NCI-H1694 treated with DMSO at 0.1 percent for 48 hours (cell line): ENCODE measurements at regions not wholly inside any gene's neighbourhood (a gene's known extent, or its start where the extent isn't known, plus 50 kb on each side); places are given as distances from the start of the nearest gene placed in this dataset.

ENCODE experiments used
- DNase-seq: peaks from one replicate; lab custom pipeline; 2025; lab: John Stamatoyannopoulos, UW

DNA sequence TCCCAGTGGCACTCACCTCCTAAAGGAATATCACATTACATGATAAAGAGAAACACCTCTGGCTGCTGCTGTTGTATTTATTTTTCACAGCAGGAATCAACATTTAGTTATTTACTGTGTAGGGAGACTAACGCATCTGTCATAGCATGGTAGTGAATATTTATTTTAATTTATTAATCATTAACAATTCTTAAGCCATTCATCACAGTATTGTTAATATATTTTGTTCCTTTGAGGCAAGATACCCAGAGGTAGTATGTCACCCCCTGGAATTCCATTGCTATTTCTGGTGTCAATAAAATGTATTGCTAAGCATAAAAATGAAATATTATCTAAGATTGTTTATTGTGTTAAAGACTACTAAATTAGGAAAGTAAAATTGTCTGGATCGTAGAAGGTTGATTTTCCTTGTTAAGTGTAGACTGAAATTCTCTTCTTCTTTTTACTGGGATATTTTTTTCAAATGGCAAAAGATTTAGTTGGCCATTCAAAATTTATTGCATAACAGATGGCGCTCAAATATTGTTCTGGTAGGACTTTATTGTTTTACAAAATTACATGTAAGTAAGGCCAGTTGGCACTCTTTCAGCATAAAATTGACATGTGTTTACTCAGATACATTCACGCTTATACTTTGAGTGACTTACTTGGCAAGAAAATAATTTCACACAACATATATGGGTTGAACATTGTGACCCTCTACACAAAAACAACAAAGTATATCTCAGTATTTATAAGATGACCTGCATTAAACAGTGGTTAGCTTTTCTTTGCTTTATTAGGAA is 1358.7 kb upstream of the SORCS1 start:
- no peak for DNase-seq

DNA sequence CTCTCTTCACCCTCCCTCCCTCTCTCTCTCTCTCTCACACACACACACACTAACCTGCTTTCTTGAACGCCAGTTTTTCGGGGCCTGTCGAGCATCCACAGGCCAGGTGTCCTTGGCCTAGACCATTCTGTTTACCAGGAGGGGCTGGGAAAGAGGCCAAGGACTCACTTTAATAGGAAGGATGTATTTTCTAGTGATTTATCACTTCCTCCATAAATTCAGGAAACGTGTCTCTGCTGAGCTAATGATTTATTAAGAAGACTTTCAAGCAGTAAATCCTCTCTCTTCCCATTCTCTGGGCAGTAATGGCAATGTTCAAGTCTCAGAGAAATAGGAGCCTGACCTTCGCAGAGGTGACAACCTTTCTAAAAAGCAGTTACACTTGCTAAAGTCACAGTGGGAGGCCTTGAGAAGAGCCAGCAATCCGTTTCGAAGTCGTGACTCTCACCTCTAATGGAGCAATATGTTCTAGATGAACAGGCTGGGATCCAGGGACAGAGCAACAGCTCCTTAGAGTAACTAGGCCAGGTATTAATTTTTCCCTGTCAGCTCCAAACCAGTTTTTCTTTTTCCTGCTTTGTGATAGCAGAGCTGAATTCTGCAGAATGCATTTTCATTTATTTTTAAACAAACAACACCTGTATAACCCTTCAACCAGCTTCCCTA is 1357.5 kb upstream of the SORCS1 start:
- DNase-seq = no peak

DNA sequence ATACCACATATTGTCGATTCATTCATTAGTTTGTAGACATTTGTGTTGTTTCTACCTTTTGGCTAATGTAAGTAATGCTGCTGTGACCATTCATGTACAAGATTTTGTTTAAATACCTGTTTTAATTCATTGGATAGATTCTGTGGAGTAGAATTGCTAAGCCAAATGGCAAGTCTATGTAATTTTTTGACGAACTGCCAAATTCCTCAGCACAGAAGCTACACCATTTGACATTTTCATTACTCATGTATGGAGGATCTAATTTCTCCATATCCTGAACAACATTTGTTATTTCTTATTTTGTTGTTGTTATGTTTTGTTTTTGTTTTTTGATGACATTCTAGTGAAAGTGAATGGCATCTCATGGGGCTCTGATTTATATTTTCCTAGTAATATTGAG is 1351.3 kb upstream of the SORCS1 start:
- no peak for DNase-seq

DNA sequence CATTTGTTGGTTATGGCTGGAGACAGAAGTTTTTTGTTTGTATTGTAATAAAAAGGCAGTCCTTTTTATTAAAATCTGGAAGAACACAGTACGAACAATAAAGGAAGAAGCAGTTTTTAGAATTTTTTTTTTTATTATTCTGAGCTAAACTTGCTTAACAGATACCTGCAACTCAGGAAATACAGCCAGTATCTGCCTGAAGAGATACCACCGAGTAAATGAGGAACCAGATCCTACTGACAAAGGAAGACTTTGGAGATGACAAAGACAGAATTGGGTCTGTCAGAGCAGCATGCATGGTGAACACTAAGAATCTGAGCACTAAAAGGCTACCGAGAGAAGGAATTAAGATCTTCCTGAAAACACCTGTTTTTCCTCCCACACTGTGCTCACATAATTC is 1335.9 kb upstream of the SORCS1 start:
- no peak for DNase-seq

DNA sequence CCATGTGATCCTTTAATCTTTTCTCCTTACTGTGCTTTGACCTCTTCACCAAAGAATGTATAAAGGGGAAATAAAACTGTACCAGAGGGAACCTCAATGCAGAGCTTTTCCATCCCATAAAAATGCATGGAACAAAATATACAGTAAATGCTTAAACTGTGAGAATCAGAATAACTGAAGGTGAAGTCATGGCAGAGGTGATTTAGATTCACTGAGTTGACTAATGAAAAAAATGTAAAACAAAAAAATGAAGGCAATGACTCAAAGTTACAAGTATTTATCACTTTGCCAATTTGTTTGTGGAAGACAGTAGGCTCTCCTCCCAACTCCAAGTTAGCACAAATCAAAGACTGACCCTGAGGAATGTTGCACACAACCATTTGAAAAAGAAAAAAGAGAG is 1331.6 kb upstream of the SORCS1 start:
- DNase-seq = no peak

DNA sequence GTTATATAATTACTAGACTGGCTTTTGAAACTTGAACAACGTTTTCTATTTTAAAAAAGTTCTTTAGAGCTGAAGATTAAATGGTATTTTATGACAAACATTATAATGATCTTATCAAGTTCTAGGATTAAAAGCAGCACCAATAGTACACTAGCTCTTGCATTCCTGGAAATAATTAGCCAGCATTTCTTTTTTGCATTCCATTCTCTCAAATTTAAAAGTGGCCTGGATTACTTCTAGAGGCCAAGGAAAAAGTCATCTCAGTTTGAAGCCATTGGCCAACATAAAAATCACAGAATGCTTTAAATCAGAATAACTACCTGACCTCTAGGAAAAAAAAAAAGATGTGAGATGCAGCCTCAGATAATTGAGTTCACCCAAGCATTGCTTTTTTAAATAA is 1326.4 kb upstream of the SORCS1 start:
- DNase-seq = no peak

DNA sequence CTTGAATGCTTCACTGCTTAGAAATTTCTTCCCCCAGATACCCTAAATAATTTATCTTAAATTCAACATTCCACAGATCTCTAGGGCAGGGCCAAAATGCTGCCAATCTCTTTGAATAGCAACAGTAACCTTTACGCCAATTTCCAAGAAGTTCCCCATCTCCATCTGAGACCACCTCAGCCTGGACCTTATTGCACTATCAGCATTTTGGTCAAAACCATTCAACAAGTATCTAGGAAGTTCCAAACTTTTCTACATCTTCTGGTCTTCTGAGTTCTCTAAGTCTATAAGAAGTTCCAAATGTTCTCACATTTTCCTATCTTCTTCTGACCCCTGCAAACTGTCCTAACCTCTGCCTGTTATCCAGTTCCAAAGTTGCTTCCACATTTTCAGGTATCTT is 1306.9 kb upstream of the SORCS1 start:
- DNase-seq = no peak

DNA sequence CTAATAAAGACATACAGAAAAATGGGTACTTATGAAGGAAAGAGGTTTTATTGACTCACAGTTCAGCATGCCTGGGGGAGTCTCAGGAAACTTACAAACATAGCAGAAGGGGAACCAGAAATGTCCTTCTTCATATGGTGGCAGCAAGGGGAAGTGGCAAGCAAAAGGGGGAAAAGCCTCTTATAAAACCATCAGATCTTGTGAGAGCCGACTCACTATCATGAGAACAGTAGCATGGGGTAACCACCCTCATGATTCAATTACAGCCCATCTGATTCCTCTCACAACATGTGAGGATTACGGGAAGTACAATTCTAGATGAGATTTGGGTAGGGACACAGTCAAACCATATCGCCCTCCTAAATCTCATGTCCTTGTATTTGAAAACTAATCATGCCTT is 1305.4 kb upstream of the SORCS1 start:
- no peak for DNase-seq

DNA sequence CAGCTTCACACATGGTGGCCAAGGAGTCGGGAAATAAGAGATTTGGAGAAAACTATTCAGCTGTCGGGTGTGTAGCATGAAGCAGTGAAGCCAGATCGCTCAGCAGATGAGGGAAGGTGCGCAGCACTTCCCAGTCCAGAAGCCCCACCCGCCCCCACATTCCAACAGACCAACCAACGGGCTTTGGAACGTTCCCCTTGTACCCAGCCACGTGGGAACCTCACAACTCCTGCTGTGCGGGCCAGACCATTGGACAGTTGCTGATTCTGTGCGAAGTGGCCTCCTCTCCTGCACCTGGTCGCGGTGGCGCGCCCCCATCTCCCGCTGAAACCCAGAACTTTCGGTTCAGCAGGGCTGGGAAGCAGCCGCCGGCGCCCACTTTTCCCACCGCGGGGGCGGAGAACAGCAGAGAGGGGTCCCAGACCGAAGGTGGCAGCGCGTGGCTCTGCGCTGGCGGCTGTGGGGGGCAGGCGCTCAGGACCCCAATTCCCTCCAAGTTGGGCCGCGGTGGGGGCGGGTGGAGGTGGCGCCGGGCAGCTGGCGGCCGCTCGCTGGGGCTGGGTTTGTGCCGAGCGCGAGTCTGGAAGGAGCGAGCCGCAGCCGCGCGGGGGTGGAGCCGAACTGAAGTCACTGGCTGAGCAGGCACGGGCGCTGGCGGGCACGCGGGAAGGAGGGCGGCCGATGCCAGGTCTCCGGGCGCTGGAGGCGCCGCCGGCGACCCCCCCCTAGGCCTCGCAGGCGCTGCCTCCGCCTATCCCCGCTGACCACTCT is 1301.5 kb upstream of the SORCS1 start:
- no peak for DNase-seq

DNA sequence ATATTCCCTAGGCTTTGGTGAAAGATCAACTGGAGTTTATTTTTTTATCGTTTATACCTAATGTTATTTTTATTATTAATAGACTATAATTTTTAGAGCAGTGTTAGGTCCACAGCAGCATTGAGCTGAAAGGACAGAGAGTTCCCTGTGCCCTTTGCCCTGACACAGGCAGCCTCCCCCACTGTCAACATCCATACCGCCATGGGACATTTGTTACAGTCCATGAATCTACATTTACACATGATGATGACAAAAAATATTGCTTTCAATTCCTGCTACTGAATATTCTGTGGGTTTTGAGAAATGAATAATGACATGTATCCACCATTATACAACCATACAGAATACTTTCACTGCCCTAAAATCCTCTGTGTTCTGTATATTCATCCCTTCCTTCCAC is 1297.5 kb upstream of the SORCS1 start:
- no peak for DNase-seq

DNA sequence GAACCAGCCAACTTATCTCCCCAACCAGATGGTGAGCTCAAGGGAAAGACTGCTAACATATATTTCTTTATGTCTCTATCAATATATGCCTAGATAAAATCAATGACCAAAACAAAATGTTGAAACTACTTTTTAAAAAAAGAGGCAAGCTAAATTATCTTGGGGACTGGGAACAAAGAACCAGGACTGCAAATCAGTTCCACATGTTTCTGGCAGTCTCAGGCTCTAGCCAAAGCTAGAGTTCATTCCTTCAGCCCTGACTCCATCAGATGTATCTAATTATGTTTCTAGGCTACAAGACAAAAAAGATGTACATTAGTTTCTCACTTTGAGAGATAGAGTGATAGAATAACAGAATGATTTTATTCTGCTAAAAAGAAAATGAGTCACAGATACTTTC is 1290.3 kb upstream of the SORCS1 start:
- DNase-seq = no peak

DNA sequence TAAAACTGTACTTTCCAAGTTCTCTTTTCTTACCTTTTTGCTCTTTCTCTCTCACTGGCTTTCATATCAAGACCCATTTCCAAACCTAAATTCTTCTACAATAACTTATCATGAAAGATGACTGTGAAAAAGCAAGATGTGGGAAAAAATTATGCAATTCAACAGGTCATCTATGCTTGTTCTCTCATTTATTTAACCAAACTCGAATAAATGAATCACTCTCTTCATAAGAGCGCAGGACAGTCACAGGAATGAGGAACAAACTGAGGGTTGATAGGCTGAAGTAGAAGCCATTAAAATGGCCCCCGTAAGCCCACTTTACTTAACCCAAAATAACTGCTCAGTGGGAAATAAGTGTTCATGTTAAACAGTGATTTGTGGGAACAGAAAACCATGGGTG is 1289.7 kb upstream of the SORCS1 start:
- DNase-seq = no peak

DNA sequence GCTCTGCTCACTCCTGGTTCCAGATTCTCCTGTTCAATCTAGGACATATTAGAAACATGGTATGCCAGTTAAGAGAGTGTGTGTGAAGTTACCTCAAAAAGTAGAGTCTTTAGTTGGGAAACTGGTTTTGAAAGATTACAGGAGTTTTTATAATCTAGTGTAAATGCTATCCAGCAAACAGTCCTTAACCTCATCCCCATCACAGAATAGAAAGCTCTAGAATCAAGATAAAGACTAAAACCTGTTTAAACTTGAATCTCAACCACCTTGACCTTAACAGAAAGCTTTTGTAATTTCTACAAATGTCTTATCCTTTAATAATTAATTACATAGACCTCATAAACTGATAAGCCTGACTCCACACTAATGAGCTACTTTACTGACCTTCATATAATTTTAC is 1288.7 kb upstream of the SORCS1 start:
- no peak for DNase-seq

DNA sequence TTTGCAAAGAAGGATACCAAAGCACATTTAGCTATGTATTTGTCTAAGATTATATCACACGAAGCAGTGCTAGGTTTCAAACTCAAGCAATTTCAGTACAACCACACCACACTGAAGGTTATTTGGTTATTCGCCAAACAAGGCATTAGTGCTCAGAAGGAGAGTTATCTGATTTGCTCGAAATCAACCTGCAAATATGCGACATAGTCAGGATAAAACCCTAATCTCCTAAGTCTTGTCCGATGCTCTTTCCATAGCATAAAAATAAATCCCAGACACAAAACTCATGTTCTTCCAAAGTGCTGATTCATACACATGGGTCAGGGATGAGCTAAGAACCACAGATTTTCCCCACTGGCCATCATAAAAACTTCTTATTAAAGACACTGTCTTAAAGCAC is 1288.0 kb upstream of the SORCS1 start:
- DNase-seq = no peak

DNA sequence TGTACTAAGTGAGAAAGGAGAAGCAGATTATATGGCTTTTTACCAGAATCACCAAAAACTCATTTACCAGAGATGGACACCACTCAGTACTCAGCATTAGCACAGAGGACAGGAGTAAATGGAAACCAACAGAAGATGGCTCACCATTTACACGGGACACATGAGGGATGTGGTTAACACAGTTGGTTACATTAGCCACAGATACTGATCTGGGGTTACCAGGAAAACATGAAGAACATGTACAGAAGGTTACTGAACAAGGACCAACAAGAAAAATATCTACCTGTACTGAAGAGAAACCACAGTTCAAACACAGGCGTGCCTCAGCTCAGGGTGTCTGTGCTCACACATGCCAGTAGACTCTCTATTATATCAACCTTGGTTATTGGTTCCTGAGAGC is 1285.8 kb upstream of the SORCS1 start:
- no peak for DNase-seq

DNA sequence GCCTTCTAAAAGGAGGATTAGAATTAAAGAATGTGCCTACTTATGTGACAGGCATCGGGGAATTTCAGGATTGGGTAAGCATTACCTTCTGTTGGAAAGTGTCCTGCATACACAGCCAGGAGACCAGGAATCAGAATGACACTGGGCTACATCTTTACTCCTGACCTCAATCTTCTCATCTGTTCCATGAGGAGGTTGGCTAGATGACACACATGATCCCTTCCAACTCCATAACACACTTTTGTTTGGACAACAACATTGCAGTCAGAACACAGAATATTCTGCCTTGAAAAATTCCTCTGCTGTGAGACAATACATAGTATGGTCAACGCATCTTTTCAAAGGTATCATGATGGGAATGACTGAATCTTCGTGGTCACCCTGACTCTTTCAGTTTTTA is 1281.2 kb upstream of the SORCS1 start:
- DNase-seq = no peak

DNA sequence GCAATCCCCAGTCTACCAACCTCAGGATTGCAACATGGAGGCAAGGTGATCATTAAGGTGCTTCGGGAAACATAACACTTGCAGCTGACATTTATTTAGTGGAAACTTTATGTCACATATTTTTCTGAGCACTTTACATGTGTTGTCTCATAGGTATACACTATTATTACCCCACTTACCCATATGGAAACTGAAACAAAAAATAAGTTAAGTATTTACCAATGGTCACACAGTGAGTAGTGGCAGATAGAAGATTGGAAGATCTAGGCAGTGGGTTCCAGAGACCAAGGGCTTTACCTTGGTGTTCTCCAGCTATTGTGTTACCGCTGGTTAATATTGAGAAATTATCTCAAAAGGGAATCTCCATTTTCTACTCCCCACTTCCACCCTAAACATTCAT is 1279.1 kb upstream of the SORCS1 start:
- no peak for DNase-seq

DNA sequence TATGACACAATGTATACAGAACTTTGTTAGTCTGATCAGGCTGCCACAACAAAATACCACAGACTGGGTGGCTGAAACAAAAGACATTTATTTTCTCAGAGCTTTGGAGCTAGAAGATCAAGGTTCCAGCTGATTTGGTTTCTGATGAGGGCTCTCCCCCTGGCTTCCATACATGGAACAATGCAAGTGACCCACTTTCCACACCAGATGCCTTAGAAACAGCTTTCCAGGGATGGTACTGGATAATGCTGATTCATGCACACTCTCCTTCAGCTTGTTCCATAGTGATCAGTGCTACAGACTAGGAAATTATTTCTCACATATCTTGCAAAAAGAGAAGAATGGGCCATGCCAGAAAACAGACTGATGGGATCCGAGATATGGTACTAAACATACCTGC is 1274.9 kb upstream of the SORCS1 start:
- no peak for DNase-seq

DNA sequence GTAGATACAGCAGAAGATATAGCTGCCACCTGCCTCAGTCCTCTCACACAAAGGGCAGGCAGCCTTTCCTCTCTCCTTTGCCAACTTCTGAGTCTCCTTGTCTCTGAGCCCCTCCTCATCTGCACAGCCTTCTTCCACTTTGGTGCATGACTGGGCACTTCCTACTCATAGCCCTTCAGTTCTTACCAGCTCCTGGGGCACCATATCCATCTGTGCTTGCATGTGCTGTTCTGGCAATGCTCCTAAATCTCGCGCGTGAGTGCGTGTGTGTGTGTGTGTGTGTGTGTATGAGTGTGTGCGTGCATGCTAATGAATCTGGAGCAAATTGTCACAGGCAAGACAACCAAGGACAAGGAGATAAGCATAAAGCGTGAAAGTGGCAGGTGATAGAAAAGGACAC is 1271.6 kb upstream of the SORCS1 start:
- DNase-seq = no peak

DNA sequence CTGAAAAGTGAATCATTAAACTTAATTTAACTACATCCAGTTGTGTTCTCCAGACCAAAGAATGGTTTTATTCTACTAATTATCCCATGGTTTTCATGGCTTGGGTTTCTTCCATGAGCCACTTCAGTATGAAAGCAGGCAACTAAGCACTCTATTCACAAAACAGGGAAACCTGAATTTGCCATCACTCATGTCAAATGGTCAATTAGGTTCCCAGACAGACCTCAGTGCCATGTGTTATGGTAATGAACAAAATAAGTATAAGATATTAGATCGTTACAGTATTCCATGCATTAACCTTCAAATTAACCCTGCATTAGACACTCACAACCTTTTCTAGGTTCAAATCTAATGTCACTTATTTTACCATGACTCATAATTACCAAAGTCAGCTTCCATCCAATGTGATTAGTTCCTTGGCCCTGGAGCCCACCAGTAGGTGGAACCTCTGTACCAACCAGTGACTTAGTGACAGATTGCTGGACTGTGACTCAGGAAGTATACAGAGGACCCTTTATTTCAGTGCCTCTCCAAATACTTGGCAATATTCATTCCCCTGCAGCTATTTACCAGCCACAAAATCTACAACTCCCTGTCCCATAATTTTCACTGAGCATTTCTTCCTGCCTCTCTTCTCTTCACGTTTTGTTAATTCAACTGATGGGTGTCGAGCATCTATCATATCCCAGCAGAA is 1270.2 kb upstream of the SORCS1 start:
- no peak for DNase-seq

DNA sequence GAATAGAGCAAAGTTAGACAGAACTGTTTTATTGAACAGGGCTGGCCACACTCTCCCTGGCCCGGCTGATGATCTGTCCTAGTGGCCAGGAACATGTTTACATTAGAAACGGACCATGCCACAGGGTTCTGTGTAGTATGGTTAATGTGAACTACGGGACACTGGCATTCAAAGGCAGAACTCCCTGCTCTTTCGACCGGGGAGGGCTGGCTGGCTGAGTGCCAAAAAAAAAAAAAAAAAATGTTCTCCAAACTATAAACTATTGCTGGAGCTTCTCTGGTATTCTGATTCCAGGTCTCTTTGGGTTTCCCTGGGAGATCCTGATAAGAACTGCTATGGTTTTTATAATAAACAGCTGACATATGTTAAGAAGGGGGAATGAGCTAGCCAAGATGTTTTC is 1262.6 kb upstream of the SORCS1 start:
- DNase-seq = no peak

DNA sequence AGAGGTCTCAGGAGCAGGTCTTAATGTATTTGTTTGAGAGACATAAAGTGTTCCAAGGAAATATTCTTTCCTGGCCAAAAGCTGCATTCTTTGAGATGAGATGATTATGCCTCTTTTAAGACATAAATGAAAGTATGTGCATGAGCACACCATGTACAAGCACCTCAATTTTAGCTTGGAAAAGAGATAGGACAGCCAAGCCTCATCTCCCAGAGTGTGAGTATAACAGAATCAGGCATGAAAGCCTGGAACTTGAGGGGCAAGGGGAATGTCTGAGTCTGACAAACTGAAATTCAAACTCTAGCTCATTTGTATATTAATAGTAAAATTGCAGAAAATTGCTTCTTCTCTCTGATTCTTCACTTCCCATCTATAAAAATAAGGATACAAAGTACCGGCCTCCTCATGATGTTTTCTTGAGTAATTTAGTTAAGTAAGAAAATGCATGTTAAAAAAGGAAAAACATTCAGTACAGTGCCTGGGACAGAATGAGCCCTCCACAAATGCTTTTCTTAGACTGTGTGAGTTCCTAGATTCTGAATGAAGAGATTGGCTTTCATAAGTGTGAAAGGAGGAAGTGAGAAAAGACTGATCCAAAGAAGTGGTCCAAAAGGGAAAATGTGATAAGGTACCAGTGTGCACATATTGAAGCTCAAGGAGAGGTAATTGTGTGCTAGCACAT is 1260.9 kb upstream of the SORCS1 start:
- DNase-seq = no peak
